SH-SY5Y (cell line): ENCODE measurements at regions not wholly inside any gene's neighbourhood (a gene's known extent, or its start where the extent isn't known, plus 50 kb on each side); places are given as distances from the start of the nearest gene placed in this dataset.

Source experiments
- GATA2 ChIP-seq: IDR thresholded peaks from 2 replicates; pipeline ENCODE4 v1.6.1; 2011; ENCODE audit warnings: mild to moderate bottlenecking, low read depth, low read length
- GATA3 ChIP-seq: IDR thresholded peaks from 2 replicates; pipeline ENCODE4 v1.6.1; 2011; ENCODE audit warnings: low read depth, mild to moderate bottlenecking, low read length, moderate library complexity

GRCh38 chr12:107247650-107248049, 154.3 kb upstream of the CRY1 start:
- TF ChIP-seq GATA2 (no peak), GATA3 (no peak)
